KMS-11 (cell line): ENCODE measurements at regions not wholly inside any gene's neighbourhood (a gene's known extent, or its start where the extent isn't known, plus 50 kb on each side); places are given as distances from the start of the nearest gene placed in this dataset.

ENCODE experiments used
- H2AFZ ChIP-seq: fragments of 200-600 bp; sonication (generic); 2 replicates; pipeline ENCODE4 v1.6.1; 2016; ENCODE audit warnings: antibody characterized with exemption, mixed run types, low read depth
- H3K27ac ChIP-seq: fragments of 200-600 bp; sonication (generic); 2 replicates; pipeline ENCODE4 v1.6.1; 2016; ENCODE audit warnings: mild to moderate bottlenecking, mixed run types
- H3K27me3 ChIP-seq: fragments of 200-600 bp; sonication (generic); 2 replicates; pipeline ENCODE4 v1.6.1; 2017; ENCODE audit warnings: mild to moderate bottlenecking, low read depth, mixed run types, moderate library complexity; ENCODE audit not compliant: insufficient read depth
- H3K36me3 ChIP-seq: fragments of 200-600 bp; sonication (generic); 2 replicates; pipeline ENCODE4 v1.6.1; 2017; ENCODE audit warnings: mild to moderate bottlenecking, mixed run types; ENCODE audit not compliant: insufficient read depth
- H3K4me1 ChIP-seq: fragments of 200-600 bp; sonication (generic); 2 replicates; pipeline ENCODE4 v1.6.1; 2016; ENCODE audit warnings: mild to moderate bottlenecking, low read depth, mixed run types; ENCODE audit not compliant: poor library complexity, severe bottlenecking
- H3K4me2 ChIP-seq: fragments of 200-600 bp; sonication (generic); 2 replicates; pipeline ENCODE4 v1.7.0; 2016; ENCODE audit warnings: mild to moderate bottlenecking, mixed run types
- H3K4me3 ChIP-seq: fragments of 200-600 bp; sonication (generic); IDR thresholded peaks from 2 replicates; pipeline ENCODE4 v1.6.1; 2017; ENCODE audit warnings: low read depth, low read length, mixed read lengths; ENCODE audit not compliant: insufficient read depth
- H3K79me2 ChIP-seq: fragments of 200-600 bp; sonication (generic); 2 replicates; pipeline ENCODE4 v1.6.1; 2016; ENCODE audit warnings: low read depth, mixed run types; ENCODE audit not compliant: insufficient read depth
- H3K9ac ChIP-seq: fragments of 200-600 bp; sonication (generic); 2 replicates; pipeline ENCODE4 v1.6.1; 2016; ENCODE audit warnings: mild to moderate bottlenecking, mixed run types
- H4K20me1 ChIP-seq: fragments of 200-600 bp; sonication (generic); 2 replicates; pipeline ENCODE4 v1.6.1; 2016; ENCODE audit warnings: mild to moderate bottlenecking, mixed run types; ENCODE audit not compliant: insufficient read depth
- CTCF ChIP-seq: fragments of 200-600 bp; sonication (generic); conservative IDR thresholded peaks from 2 replicates; pipeline ENCODE4 v1.6.1; 2017; ENCODE audit warnings: low read depth, mild to moderate bottlenecking, antibody characterized with exemption, low read length, moderate library complexity, mixed read lengths

GRCh38 chr16:79847569-79847968 lies 247.0 kb upstream of the MAF start:
- Histone ChIP-seq H3K79me2 (no peaks in the 10 kb centered on the region), H3K9ac (no peak overlapping the region), H3K4me1 (no peaks in the 10 kb centered on the region), H3K27me3 (no peaks in the 10 kb centered on the region), H2AFZ (no peak overlapping the region), H3K4me2 (no peak overlapping the region), H3K4me3 (no peak overlapping the region), H3K36me3 (no peaks in the 10 kb centered on the region), H4K20me1 (no peaks in the 10 kb centered on the region), H3K27ac (no peak overlapping the region)
- no peak for TF ChIP-seq CTCF

- H3K27ac ChIP-seq = no peak overlapping the region
- H3K79me2 ChIP-seq = no peaks in the 10 kb centered on the region
- H3K27me3 ChIP-seq = no peaks in the 10 kb centered on the region
- H2AFZ ChIP-seq = no peak overlapping the region
- H3K36me3 ChIP-seq = no peaks in the 10 kb centered on the region
- no peaks in the 10 kb centered on the region for H4K20me1 ChIP-seq
- no peak overlapping the region for H3K9ac ChIP-seq
- no peaks in the 10 kb centered on the region for H3K4me1 ChIP-seq
- no peak overlapping the region for H3K4me3 ChIP-seq
- H3K4me2 ChIP-seq = no peak overlapping the region
- no peak for TF ChIP-seq CTCF
These were observed 246.6 kb upstream of the MAF start for GRCh38 chr16:79847101-79847500.

- Histone ChIP-seq H3K4me3 (no peak overlapping the region), H3K4me2 (no peak overlapping the region), H3K36me3 (no peaks in the 10 kb centered on the region), H3K9ac (no peak overlapping the region), H3K4me1 (no peaks in the 10 kb centered on the region), H3K79me2 (no peaks in the 10 kb centered on the region), H2AFZ (no peak overlapping the region), H3K27me3 (no peaks in the 10 kb centered on the region), H4K20me1 (no peaks in the 10 kb centered on the region), H3K27ac (no peak overlapping the region)
- no peak for TF ChIP-seq CTCF
These were observed 245.2 kb upstream of the MAF start for GRCh38 chr16:79845734-79846135.

GRCh38 chr16:79845033-79845733 lies 244.6 kb upstream of the MAF start:
- Histone ChIP-seq H4K20me1 (no peaks in the 10 kb centered on the region), H3K36me3 (no peaks in the 10 kb centered on the region), H3K27me3 (no peaks in the 10 kb centered on the region), H3K4me3 (no peak overlapping the region), H3K4me2 (no peak overlapping the region), H3K79me2 (no peaks in the 10 kb centered on the region), H3K9ac (no peak overlapping the region), H3K4me1 (no peaks in the 10 kb centered on the region), H3K27ac (no peak overlapping the region), H2AFZ (no peak overlapping the region)
- no peak for TF ChIP-seq CTCF
